ENCODE measurements at regions not wholly inside any gene's neighbourhood (a gene's known extent, or its start where the extent isn't known, plus 50 kb on each side); places are given as distances from the start of the nearest gene placed in this dataset.
"Not testable (repeated sequence)": the region's sequence is repeated elsewhere in the genome, so short reads cannot be mapped to it uniquely, and the experiment has no call there.

- ChIA-PET CTCF (no interaction called here), POLR2A (ENCODE audit: low non-redundant PET) (no interaction called here)
- no TSS peak for BruUV-seq (replicated peaks)
- TF ChIP-seq EZH2 (IDR thresholded peaks at IDR 0.05; ENCODE audit: borderline replicate concordance, low read depth, low read length, poor library complexity, severe bottlenecking) (no peak), CTCF (conservative IDR thresholded peaks at IDR 0.05; ENCODE audit: low read depth, low read length) (no peak)
- no peaks in the 10 kb centered on the region for H3K9me3 ChIP-seq (ENCODE audit: low read depth, low read length, poor library complexity, severe bottlenecking)
- H3K36me3 ChIP-seq (ENCODE audit: insufficient read depth, low read length, poor library complexity, severe bottlenecking): no peaks in the 10 kb centered on the region
- no peak overlapping the region for H3K4me3 ChIP-seq (ENCODE audit: low read depth, low read length, poor library complexity, severe bottlenecking)
- H3K27ac ChIP-seq (ENCODE audit: low read depth, low read length, poor library complexity, severe bottlenecking): peak overlapping the region; percentile 18
- no peak for DNase-seq (ENCODE audit: low spot score)
- intact Hi-C loops (cut with micrococcal nuclease; ENCODE audit: unreplicated experiment): no loop called here
- no peaks in the 10 kb centered on the region for H3K27me3 ChIP-seq (replicated peaks; ENCODE audit: insufficient read depth, low read depth, low read length, poor library complexity)
- no peaks in the 10 kb centered on the region for H3K4me1 ChIP-seq (ENCODE audit: insufficient read depth, low read length, poor library complexity, severe bottlenecking)
Observed at GRCh38 chr7:130794619-130794922, 60.6 kb upstream of the KLF14 start.

GRCh38 chr7:130796425-130796824 lies 62.4 kb upstream of the KLF14 start:
- H3K4me3 ChIP-seq (ENCODE audit: low read depth, low read length, poor library complexity, severe bottlenecking); H3K36me3 ChIP-seq (ENCODE audit: insufficient read depth, low read length, poor library complexity, severe bottlenecking); DNase-seq (ENCODE audit: low spot score); H3K27me3 ChIP-seq (replicated peaks; ENCODE audit: insufficient read depth, low read depth, low read length, poor library complexity); POLR2A ChIA-PET (ENCODE audit: low non-redundant PET); CTCF ChIA-PET; intact Hi-C loops (cut with micrococcal nuclease; ENCODE audit: unreplicated experiment); H3K9me3 ChIP-seq (ENCODE audit: low read depth, low read length, poor library complexity, severe bottlenecking); H3K27ac ChIP-seq (ENCODE audit: low read depth, low read length, poor library complexity, severe bottlenecking); H3K4me1 ChIP-seq (ENCODE audit: insufficient read depth, low read length, poor library complexity, severe bottlenecking); BruUV-seq (replicated peaks): not testable (repeated sequence)

GRCh38 chr7:130803127-130803526 lies 69.1 kb upstream of the KLF14 start:
- H3K36me3 ChIP-seq (ENCODE audit: insufficient read depth, low read length, poor library complexity, severe bottlenecking): no peaks in the 10 kb centered on the region
- no peak for DNase-seq (ENCODE audit: low spot score)
- no peaks in the 10 kb centered on the region for H3K27me3 ChIP-seq (replicated peaks; ENCODE audit: insufficient read depth, low read depth, low read length, poor library complexity)
- H3K4me1 ChIP-seq (ENCODE audit: insufficient read depth, low read length, poor library complexity, severe bottlenecking): no peaks in the 10 kb centered on the region
- no peak overlapping the region for H3K27ac ChIP-seq (ENCODE audit: low read depth, low read length, poor library complexity, severe bottlenecking)
- H3K4me3 ChIP-seq (ENCODE audit: low read depth, low read length, poor library complexity, severe bottlenecking): no peak overlapping the region
- no TSS peak for BruUV-seq (replicated peaks)
- intact Hi-C loops (cut with micrococcal nuclease; ENCODE audit: unreplicated experiment): no loop called here
- no peaks in the 10 kb centered on the region for H3K9me3 ChIP-seq (ENCODE audit: low read depth, low read length, poor library complexity, severe bottlenecking)
- ChIA-PET CTCF (no interaction called here), POLR2A (ENCODE audit: low non-redundant PET) (no interaction called here)
- TF ChIP-seq CTCF (conservative IDR thresholded peaks at IDR 0.05; ENCODE audit: low read depth, low read length) (no peak), EZH2 (IDR thresholded peaks at IDR 0.05; ENCODE audit: borderline replicate concordance, low read depth, low read length, poor library complexity, severe bottlenecking) (no peak)

- H3K27ac ChIP-seq (ENCODE audit: low read depth, low read length, poor library complexity, severe bottlenecking): no peak overlapping the region
- TF ChIP-seq CTCF (conservative IDR thresholded peaks at IDR 0.05; ENCODE audit: low read depth, low read length) (no peak), EZH2 (IDR thresholded peaks at IDR 0.05; ENCODE audit: borderline replicate concordance, low read depth, low read length, poor library complexity, severe bottlenecking) (no peak)
- no TSS peak for BruUV-seq (replicated peaks)
- no peak overlapping the region for H3K4me3 ChIP-seq (ENCODE audit: low read depth, low read length, poor library complexity, severe bottlenecking)
- no peaks in the 10 kb centered on the region for H3K9me3 ChIP-seq (ENCODE audit: low read depth, low read length, poor library complexity, severe bottlenecking)
- CTCF ChIA-PET: no interaction called here
- POLR2A ChIA-PET (ENCODE audit: low non-redundant PET): no interaction called here
- intact Hi-C loops (cut with micrococcal nuclease; ENCODE audit: unreplicated experiment): no loop called here
- H3K36me3 ChIP-seq (ENCODE audit: insufficient read depth, low read length, poor library complexity, severe bottlenecking): no peaks in the 10 kb centered on the region
- H3K27me3 ChIP-seq (replicated peaks; ENCODE audit: insufficient read depth, low read depth, low read length, poor library complexity): no peaks in the 10 kb centered on the region
- no peak for DNase-seq (ENCODE audit: low spot score)
- H3K4me1 ChIP-seq (ENCODE audit: insufficient read depth, low read length, poor library complexity, severe bottlenecking): no peaks in the 10 kb centered on the region
Observed at GRCh38 chr7:130804220-130804619, 70.2 kb upstream of the KLF14 start.

- POLR2A ChIA-PET (ENCODE audit: low non-redundant PET); CTCF ChIA-PET; H3K9me3 ChIP-seq (ENCODE audit: low read depth, low read length, poor library complexity, severe bottlenecking); BruUV-seq (replicated peaks); H3K4me3 ChIP-seq (ENCODE audit: low read depth, low read length, poor library complexity, severe bottlenecking); H3K27ac ChIP-seq (ENCODE audit: low read depth, low read length, poor library complexity, severe bottlenecking); H3K27me3 ChIP-seq (replicated peaks; ENCODE audit: insufficient read depth, low read depth, low read length, poor library complexity); H3K36me3 ChIP-seq (ENCODE audit: insufficient read depth, low read length, poor library complexity, severe bottlenecking); intact Hi-C loops (cut with micrococcal nuclease; ENCODE audit: unreplicated experiment); DNase-seq (ENCODE audit: low spot score): not testable (repeated sequence)
- H3K4me1 ChIP-seq (ENCODE audit: insufficient read depth, low read length, poor library complexity, severe bottlenecking): peaks cover 16% of the 10 kb centered on the region
Observed at GRCh38 chr7:130812819-130813218, 78.8 kb upstream of the KLF14 start.

Data from A673 (cell line).